ENCODE measurements at regions not wholly inside any gene's neighbourhood (a gene's known extent, or its start where the extent isn't known, plus 50 kb on each side); places are given as distances from the start of the nearest gene placed in this dataset.

DNA sequence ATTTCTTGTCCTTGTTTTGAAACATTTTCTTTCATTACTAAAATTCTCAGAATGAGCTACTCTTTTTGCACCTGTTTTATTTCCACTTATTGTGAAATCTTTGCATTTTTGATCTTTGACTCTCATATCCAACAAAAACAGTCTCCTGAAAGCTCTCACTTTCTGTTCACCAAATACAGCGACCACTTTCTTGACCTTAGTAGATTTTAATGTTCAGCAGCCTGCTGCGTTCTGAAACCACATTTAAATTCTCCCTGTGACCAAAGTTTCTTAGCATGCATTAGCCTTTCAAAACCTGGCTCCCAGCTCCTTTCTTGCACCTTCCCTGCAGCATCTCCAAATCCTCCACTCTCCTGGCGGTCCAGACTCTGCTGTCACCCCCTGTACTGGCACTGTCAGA is 404.4 kb upstream of the PDE3A start:
- Mint-ChIP-seq H3K27me3 (no peaks in the 10 kb centered on the region), H3K4me1 (no peaks in the 10 kb centered on the region), H3K9me3 (peaks cover 4% of the 10 kb centered on the region), H3K36me3 (ENCODE audit: low read depth) (no peaks in the 10 kb centered on the region), H3K4me3 (no peak overlapping the region), H3K27ac (no peak overlapping the region)
- DNase-seq, result no peak
- intact Hi-C loops (cut with micrococcal nuclease), result no loop called here

DNA sequence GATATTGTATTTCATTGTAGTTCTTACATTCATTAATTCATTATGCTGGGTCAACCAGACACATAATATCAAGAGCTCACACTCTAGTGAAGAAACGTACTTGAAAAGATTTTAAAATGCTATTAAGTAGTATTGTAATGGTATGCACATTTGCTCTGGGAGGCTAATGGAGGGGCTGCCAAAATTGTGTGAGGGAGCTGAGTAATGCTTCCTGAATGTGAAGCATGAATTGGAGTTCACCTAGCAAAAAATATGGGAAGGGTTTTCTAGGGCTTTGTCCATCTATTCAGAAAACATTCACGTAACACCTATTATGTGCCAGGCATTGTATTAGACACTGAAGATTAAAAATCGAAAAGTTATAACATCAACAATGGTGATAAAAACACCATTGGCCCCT is 403.8 kb upstream of the PDE3A start:
- peaks cover 4% of the 10 kb centered on the region for H3K9me3 Mint-ChIP-seq
- no peaks in the 10 kb centered on the region for H3K27me3 Mint-ChIP-seq
- no peaks in the 10 kb centered on the region for H3K4me1 Mint-ChIP-seq
- intact Hi-C loops (cut with micrococcal nuclease), result no loop called here
- no peak overlapping the region for H3K27ac Mint-ChIP-seq
- H3K4me3 Mint-ChIP-seq, result no peak overlapping the region
- DNase-seq, result no peak
- no peaks in the 10 kb centered on the region for H3K36me3 Mint-ChIP-seq (ENCODE audit: low read depth)

DNA sequence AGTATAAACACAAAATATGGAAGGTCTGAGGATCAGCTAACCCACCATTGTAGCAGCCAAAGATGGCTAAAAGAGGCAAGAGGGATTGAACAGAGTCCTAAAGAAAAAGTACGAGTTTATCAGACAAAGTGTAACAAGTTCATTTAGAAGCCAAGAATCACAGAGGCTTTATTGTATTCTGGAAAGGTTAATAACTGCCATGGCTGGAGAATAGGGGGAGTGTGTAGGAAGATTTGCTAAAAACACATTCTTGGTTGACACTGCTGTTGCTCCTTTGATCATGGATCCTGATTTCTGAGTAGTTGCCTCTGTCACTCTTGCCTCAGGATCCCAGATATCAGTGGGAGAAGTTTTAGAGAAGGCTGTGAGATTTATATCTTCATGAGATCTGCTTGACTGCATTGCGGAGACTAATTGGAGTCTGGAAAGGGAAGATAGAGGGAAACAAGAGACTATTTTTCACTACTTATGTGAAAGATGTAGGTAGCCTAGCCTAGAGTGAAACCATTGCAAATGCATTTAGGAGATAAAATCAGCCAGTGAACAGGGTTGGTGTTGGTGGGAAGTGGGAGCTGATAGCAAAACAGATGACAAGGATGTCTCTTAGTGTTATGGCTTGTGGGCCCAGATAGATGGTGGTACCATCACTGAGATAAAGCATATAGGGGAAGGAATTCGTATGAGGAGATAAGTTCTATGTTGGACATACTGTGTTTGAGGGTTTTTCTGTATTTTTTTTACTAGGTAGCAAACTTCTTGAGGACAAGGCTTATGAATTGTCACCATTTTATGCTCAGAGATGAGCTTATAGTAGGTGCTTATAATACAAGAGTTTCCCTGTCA is 402.9 kb upstream of the PDE3A start:
- Mint-ChIP-seq H3K27ac (no peak overlapping the region), H3K9me3 (peaks cover 4% of the 10 kb centered on the region), H3K36me3 (ENCODE audit: low read depth) (no peaks in the 10 kb centered on the region), H3K4me1 (no peaks in the 10 kb centered on the region), H3K4me3 (no peak overlapping the region), H3K27me3 (no peaks in the 10 kb centered on the region)
- no peak for DNase-seq
- intact Hi-C loops (cut with micrococcal nuclease), result no loop called here

DNA sequence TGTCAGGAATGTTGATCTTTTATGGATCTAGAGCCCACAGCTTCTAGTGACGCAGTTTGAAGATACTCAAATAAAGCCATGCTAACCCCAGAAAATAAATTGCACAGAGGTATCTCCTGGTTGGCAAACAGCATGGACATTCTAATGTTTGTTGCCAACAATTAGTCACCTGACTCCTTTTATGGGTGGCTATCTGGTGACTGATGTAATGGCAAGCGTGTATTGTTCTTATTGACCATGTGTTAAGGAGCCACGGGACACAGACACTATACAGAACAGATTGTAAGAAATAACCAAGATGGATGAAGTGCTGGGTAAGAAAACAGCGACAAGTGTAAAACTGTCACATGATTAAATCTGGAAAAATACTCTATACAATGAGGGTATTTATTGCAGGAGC is 401.3 kb upstream of the PDE3A start:
- no peak overlapping the region for H3K27ac Mint-ChIP-seq
- no peak for DNase-seq
- peaks cover 4% of the 10 kb centered on the region for H3K9me3 Mint-ChIP-seq
- no peak overlapping the region for H3K4me3 Mint-ChIP-seq
- H3K4me1 Mint-ChIP-seq, result no peaks in the 10 kb centered on the region
- intact Hi-C loops (cut with micrococcal nuclease), result no loop called here
- H3K36me3 Mint-ChIP-seq (ENCODE audit: low read depth), result no peaks in the 10 kb centered on the region
- no peaks in the 10 kb centered on the region for H3K27me3 Mint-ChIP-seq

DNA sequence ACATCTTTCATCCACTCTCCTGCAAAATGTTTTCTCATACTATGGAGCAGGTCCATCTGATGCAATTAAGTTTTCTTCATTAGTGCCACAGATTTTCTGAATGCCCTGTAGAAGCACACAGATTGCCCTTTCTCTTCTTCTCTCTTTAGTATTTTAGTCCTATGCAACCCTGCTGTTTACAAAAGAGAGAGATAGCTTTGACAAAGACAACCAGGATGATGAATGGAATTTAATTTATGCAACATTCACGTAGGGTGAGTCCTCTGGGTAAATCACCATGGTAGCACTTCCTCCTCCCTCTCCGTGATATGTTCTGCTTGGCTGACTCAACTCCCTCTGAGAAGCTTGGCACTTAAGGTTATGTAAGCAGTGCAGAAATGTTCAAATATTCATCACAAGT is 400.9 kb upstream of the PDE3A start:
- no peak overlapping the region for H3K4me3 Mint-ChIP-seq
- no peaks in the 10 kb centered on the region for H3K36me3 Mint-ChIP-seq (ENCODE audit: low read depth)
- H3K9me3 Mint-ChIP-seq, result peaks cover 4% of the 10 kb centered on the region
- H3K27ac Mint-ChIP-seq, result no peak overlapping the region
- intact Hi-C loops (cut with micrococcal nuclease), result no loop called here
- H3K27me3 Mint-ChIP-seq, result no peaks in the 10 kb centered on the region
- no peaks in the 10 kb centered on the region for H3K4me1 Mint-ChIP-seq
- no peak for DNase-seq

DNA sequence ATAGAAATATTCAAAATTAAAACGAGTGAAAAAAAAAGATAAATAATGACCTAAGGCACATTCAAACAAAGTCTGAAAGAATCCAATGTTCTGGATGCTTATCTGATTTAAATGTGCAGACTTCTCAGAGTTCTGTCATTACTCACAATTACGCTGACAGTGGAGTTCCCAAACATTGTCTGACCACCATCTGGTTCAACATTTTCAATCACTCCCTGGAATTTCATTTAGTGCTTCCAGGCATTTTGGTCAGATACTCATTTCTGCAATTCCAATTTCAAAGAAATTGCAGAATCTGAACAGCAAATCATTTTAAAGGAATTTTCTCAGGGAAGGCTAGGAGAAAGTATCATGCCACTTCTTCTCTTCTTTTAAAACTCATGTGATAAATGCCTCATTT is 398.2 kb upstream of the PDE3A start:
- no peak for DNase-seq
- H3K9me3 Mint-ChIP-seq, result peaks cover 4% of the 10 kb centered on the region
- H3K36me3 Mint-ChIP-seq (ENCODE audit: low read depth), result no peaks in the 10 kb centered on the region
- no peak overlapping the region for H3K27ac Mint-ChIP-seq
- no peaks in the 10 kb centered on the region for H3K27me3 Mint-ChIP-seq
- intact Hi-C loops (cut with micrococcal nuclease), result no loop called here
- no peak overlapping the region for H3K4me3 Mint-ChIP-seq
- H3K4me1 Mint-ChIP-seq, result no peaks in the 10 kb centered on the region

DNA sequence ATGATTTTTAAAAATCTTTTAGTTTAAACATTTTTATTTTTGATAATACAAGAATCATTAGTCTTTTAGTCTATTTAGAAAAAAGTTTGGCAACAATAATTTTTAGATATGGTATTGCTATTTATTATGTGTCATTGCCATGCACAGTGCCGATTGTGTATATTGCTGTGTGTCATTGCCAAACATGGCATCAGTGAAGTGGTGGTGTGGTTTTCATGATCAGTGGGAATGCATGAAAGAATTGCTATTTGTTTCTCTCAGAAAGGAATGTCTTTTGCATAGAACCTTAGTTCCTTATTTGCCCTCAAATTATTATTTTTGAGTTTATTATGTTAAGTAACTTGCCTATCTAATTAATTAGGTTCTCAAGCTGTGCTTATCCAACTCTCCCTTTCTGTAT is 397.5 kb upstream of the PDE3A start:
- intact Hi-C loops (cut with micrococcal nuclease), result no loop called here
- Mint-ChIP-seq H3K36me3 (ENCODE audit: low read depth) (no peaks in the 10 kb centered on the region), H3K27me3 (no peaks in the 10 kb centered on the region), H3K4me1 (no peaks in the 10 kb centered on the region), H3K9me3 (peaks cover 4% of the 10 kb centered on the region), H3K27ac (no peak overlapping the region), H3K4me3 (no peak overlapping the region)
- DNase-seq, result no peak

DNA sequence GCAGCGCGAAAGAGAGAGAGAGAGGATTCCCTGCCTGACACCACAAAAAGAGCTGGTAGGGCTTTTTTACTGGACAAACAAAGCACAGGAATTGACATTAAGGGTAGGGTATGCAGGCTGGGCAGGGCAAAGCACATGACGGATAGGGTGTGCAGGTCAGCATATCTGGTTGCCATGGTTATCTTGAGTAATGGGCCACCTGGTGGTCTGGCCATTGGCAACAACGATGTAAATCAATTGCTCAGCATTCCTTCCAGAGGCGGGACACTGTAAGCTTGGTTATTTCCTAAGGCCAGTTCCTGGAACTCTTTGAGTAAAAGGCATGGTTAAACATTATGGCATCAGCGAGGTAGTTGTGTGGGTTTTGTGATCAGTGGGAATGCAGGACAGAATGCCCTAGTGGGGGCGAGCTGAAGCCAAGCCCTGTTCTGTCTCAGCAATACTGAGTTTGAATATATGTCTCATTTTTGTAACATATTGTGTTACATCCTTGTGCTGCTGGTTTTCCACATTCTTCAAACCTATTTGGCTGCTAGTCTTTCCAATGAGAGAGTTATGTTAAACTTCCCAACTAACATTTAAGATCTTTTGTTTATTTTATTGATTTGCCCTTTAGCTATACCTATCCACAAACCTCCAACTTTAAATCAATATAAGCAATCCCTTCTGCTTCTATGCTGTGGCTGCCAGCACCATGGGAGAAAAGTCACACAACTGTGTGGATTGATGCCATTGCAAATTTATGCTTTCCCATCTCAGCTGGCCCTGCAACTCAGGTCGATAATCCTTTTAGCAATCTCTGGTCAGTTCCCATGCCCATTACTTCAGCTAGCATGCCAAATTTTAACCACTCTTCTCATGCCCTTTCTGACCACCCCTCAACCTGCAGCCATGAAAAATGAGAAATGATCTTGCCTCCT is 396.7 kb upstream of the PDE3A start:
- DNase-seq, result no peak
- H3K27me3 Mint-ChIP-seq, result no peaks in the 10 kb centered on the region
- H3K36me3 Mint-ChIP-seq (ENCODE audit: low read depth), result no peaks in the 10 kb centered on the region
- peaks cover 4% of the 10 kb centered on the region for H3K9me3 Mint-ChIP-seq
- no peaks in the 10 kb centered on the region for H3K4me1 Mint-ChIP-seq
- H3K27ac Mint-ChIP-seq, result no peak overlapping the region
- no peak overlapping the region for H3K4me3 Mint-ChIP-seq
- intact Hi-C loops (cut with micrococcal nuclease), result no loop called here

DNA sequence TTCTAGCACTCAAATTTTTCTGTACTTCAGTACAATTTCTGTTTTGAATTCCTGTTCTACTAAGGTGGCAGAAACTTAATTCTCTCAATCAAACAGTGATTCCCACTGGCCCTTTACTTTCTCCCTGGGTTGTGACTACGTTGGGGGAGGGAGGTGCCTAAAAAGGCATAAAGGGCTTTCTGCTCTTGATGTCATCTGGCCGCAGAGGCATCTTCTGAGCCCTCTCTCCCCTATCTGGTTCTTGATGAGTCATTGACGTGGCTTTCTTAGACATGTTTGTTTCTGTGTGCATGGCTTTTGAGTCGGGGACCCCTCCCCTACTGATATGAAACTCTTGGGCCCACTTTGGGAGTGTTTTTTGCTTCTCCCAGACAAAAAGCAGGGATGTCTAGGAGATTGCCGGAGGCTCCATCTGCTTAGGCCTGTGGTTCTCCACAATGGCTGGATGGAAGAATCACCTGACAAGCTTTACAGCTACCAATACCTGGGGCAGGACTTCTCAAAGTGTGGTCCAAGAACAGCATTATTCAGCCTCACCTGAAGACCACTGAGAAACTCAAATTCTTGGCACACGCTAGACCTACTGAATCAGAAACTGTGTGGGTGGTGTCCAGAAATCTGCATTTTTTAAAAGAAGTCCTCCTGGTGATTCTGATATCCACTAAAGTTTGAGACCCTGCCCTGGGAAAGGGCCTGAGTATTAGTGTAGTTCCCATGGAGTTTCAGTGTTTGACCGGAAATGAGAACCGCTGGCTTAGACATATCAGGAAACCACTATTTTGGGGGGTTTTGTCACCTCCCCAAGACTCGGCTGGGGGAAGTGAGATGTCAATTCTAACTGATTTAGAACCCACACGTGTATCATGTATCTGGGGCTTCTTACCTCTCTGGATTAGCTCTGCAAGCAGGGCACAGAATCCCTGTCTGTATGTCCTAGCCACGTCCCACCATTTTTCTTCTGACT is 395.7 kb upstream of the PDE3A start:
- Mint-ChIP-seq H3K4me1 (no peaks in the 10 kb centered on the region), H3K36me3 (ENCODE audit: low read depth) (no peaks in the 10 kb centered on the region), H3K27ac (no peak overlapping the region), H3K4me3 (no peak overlapping the region), H3K9me3 (no peaks in the 10 kb centered on the region), H3K27me3 (no peaks in the 10 kb centered on the region)
- intact Hi-C loops (cut with micrococcal nuclease), result no loop called here
- DNase-seq, result no peak

DNA sequence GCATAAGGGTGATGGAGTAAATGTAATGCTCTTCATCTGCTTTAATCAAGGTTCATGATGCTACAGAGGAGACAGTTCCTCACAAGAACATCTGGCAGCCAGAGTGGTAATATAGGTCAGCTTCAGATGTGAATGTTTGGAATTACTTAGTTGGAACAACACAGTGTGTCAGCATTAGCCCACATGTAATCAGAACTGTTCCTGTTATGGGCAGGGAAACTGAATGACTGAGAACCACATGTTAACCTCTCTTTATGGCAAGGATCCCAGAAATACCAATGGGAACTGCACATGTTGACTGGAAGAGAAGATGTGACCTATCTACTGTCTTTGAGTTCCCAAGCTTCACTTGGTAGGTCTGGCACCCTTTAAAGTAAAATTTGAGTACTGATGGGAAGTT is 390.1 kb upstream of the PDE3A start:
- intact Hi-C loops (cut with micrococcal nuclease), result no loop called here
- H3K27ac Mint-ChIP-seq, result no peak overlapping the region

DNA sequence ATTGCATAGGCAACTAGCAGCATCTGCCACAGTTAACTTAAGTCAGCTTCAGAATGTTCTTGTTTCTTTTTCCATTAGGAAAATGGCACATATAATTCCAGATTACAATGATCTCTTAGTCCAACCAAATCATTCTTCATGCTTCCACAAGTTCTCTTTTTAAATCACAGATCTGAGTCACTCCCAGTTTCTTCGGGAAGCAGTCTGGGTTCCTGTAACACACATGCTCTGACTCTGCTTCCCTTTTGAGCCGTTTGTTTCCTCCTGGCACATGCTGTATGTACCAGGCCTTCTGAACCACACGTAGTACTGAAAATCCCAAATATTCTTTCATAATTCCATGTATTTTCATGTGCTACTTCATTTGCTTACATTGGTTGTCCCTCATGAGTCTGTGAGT is 388.8 kb upstream of the PDE3A start:
- no peaks in the 10 kb centered on the region for H3K9me3 Mint-ChIP-seq
- no peaks in the 10 kb centered on the region for H3K27me3 Mint-ChIP-seq
- H3K4me1 Mint-ChIP-seq, result no peaks in the 10 kb centered on the region
- H3K27ac Mint-ChIP-seq, result no peak overlapping the region
- intact Hi-C loops (cut with micrococcal nuclease), result no loop called here
- no peaks in the 10 kb centered on the region for H3K36me3 Mint-ChIP-seq (ENCODE audit: low read depth)
- H3K4me3 Mint-ChIP-seq, result no peak overlapping the region
- no peak for DNase-seq

More for the DNA sequence above, 390.1 kb upstream of the PDE3A start:
- H3K9me3 Mint-ChIP-seq, result no peaks in the 10 kb centered on the region
- DNase-seq, result no peak
- no peak overlapping the region for H3K4me3 Mint-ChIP-seq
- H3K36me3 Mint-ChIP-seq (ENCODE audit: low read depth), result no peaks in the 10 kb centered on the region
- no peaks in the 10 kb centered on the region for H3K4me1 Mint-ChIP-seq
- H3K27me3 Mint-ChIP-seq, result no peaks in the 10 kb centered on the region

DNA sequence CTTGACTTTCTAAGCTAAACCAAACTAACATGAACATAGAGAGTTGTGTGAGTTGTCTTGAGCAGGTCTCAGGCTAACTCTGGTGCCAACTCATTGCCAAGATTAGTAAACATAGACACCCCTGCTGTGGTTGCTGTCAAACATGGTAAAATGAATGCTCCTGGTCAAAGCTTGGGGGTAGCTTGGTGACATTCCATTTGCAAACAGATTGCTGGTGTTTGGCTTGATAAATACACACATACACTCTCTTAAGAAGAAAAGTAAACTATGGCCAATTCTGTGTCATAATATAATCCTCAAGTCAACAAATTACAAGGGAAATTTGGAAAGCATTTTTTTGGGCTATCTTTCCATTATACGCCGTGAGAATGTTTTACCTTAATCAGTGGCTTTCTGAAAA is 386.4 kb upstream of the PDE3A start:
- Mint-ChIP-seq H3K27me3 (no peaks in the 10 kb centered on the region), H3K36me3 (ENCODE audit: low read depth) (no peaks in the 10 kb centered on the region), H3K4me3 (no peak overlapping the region), H3K27ac (no peak overlapping the region), H3K4me1 (no peaks in the 10 kb centered on the region), H3K9me3 (no peaks in the 10 kb centered on the region)
- intact Hi-C loops (cut with micrococcal nuclease), result no loop called here
- DNase-seq, result no peak

DNA sequence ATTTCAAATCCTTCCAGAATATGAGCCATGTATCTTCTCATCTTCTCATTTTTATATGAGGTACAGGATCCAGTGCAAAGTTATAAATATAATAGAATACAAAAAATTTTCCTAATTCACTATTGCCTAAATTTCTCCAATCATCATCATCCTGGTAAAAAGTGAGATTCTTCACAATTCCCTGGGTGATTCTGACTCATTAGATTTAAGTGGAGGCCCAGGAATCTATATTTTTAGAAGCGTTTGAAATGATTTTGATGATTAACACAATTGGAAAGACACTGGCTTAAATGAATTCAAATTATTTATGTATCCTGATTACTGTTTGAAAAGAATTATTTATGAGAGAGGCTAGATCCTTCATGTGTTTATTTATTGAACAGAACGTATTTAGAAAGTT is 380.3 kb upstream of the PDE3A start:
- H3K27me3 Mint-ChIP-seq, result no peaks in the 10 kb centered on the region
- intact Hi-C loops (cut with micrococcal nuclease), result no loop called here
- no peak for DNase-seq
- no peak overlapping the region for H3K4me3 Mint-ChIP-seq
- H3K36me3 Mint-ChIP-seq (ENCODE audit: low read depth), result no peaks in the 10 kb centered on the region
- H3K4me1 Mint-ChIP-seq, result no peaks in the 10 kb centered on the region
- no peaks in the 10 kb centered on the region for H3K9me3 Mint-ChIP-seq
- H3K27ac Mint-ChIP-seq, result no peak overlapping the region
